ENCODE measurements at regions not wholly inside any gene's neighbourhood (a gene's known extent, or its start where the extent isn't known, plus 50 kb on each side); places are given as distances from the start of the nearest gene placed in this dataset.

GRCh38 chr13:79966493-79966895 lies 374.4 kb downstream of the SPRY2 start:
- no peak for TF ChIP-seq CTCF (conservative IDR thresholded peaks at IDR 0.05)
- TF ChIP-seq ZFX (IDR thresholded peaks at IDR 0.05): no peak
- no peak overlapping the region for H3K27ac ChIP-seq

GRCh38 chr13:79966059-79966458 lies 374.9 kb downstream of the SPRY2 start:
- no peak overlapping the region for H3K27ac ChIP-seq
- TF ChIP-seq ZFX (IDR thresholded peaks at IDR 0.05) (no peak), CTCF (conservative IDR thresholded peaks at IDR 0.05) (no peak)

GRCh38 chr13:79946556-79946955 lies 394.4 kb downstream of the SPRY2 start:
- TF ChIP-seq ZFX (IDR thresholded peaks at IDR 0.05): no peak
- TF ChIP-seq CTCF (conservative IDR thresholded peaks at IDR 0.05): no peak
- H3K27ac ChIP-seq: no peak overlapping the region

- TF ChIP-seq ZFX (IDR thresholded peaks at IDR 0.05) (no peak), CTCF (conservative IDR thresholded peaks at IDR 0.05) (no peak)
- H3K27ac ChIP-seq: no peak overlapping the region
Measured at GRCh38 chr13:79943346-79944023, 397.4 kb downstream of the SPRY2 start.

DNA sequence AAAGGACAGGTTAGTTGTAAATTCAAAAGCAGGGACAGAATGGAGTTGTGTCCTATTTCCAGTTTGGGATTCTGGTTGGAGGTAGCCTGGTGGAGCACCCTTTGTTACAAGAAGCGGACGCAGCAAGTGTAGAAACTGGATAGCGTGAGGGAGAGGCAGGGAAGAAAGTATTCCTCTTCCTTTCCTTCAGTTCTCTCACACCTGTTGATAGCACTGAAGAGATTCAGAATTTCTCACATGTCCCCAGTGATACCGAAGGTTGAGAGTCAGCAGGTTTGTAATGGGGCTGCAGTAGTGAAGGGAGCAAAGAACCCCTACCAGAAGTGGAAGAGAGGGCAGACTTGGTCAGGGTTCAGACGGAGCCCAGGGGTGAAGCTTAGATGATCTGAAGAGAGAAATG lies 399.2 kb downstream of the SPRY2 start:
- no peak overlapping the region for H3K27ac ChIP-seq
- TF ChIP-seq ZFX (IDR thresholded peaks at IDR 0.05) (no peak), CTCF (conservative IDR thresholded peaks at IDR 0.05) (no peak)

DNA sequence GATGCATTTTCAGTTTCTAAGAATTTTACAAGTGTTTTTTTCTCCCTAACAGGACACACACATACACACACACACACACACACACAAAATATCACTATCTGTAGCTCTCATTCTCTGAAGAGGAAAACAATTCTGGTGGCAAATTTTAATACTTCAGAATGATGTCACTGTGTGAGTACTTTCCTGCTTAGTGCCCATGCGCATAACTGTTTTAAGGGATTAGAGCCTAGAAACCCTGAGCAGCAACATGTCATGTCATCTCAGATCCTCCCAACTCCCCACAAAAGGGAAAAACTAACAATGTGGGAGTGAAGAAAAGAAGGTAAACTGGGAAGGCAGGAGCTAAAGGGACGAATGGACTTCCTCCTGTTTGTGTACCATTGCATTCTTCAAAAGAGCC lies 401.2 kb downstream of the SPRY2 start:
- TF ChIP-seq CTCF (conservative IDR thresholded peaks at IDR 0.05): no peak
- TF ChIP-seq ZFX (IDR thresholded peaks at IDR 0.05): no peak
- H3K27ac ChIP-seq: no peak overlapping the region

DNA sequence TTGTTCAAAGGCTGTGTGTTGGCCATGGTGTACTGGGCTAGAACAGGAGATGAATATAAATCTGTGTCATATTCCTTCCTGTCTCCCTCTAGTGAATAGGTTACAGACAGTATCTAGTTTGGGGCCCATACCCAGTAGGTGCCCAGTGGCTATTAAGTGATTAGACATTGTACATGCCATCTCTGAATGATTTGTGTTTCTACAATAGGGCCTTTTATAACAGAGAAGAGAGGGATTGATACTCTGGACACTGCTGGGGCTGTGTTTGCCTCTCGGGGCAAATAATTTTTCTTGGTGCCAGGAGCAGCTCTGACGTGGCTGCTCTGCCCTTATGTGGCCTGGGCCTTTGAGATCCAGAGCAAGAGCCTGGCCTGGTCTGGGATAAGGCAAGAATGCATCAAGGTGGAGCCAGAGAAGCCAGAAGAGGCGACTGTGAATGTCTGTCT lies 403.1 kb downstream of the SPRY2 start:
- no peak overlapping the region for H3K27ac ChIP-seq
- TF ChIP-seq CTCF (conservative IDR thresholded peaks at IDR 0.05): no peak
- no peak for TF ChIP-seq ZFX (IDR thresholded peaks at IDR 0.05)
